ENCODE measurements at regions not wholly inside any gene's neighbourhood (a gene's known extent, or its start where the extent isn't known, plus 50 kb on each side); places are given as distances from the start of the nearest gene placed in this dataset.

DNA sequence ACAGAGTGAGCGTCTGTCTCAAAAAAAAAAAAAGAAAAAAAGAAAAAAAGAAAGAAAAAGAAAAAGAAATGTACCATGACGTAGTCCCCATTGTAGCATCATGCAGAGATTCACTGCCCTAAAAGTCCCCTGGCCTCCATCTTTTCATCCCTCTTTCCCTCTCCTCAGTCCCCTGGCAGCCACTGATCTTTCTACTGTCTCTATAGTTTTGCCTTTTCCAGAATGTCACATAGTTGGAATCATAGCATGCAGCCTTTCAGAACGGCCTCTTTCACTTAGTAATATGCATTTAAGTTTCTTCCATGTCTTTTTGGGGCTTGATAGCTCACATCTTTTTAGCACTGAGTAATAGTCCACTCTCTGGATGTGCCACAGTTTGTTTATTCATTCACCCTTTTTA is 60.5 kb upstream of the NCOR2 start:
- DNase-seq, result no peak

DNA sequence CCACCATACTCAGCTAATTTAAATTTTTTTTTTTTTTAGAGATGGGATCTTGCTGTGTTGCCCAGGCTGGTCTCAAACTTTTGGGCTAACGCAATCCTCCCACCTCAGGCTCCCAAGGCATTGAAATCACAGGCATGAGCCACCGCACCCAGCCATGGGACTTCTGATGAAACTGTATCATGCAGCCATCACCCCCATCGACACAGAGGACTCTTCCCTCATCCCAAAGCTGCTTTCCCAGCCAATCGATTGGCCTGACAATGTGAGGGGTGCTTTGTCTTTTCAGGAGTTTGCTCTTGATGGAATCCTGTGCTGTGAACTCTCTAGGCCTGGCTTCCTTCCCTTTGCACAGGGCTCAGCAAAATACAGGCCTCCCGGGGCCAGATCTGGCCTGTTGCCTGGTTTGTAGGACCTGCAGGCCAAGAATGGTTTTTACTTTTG is 59.6 kb upstream of the NCOR2 start:
- no peak for DNase-seq

DNA sequence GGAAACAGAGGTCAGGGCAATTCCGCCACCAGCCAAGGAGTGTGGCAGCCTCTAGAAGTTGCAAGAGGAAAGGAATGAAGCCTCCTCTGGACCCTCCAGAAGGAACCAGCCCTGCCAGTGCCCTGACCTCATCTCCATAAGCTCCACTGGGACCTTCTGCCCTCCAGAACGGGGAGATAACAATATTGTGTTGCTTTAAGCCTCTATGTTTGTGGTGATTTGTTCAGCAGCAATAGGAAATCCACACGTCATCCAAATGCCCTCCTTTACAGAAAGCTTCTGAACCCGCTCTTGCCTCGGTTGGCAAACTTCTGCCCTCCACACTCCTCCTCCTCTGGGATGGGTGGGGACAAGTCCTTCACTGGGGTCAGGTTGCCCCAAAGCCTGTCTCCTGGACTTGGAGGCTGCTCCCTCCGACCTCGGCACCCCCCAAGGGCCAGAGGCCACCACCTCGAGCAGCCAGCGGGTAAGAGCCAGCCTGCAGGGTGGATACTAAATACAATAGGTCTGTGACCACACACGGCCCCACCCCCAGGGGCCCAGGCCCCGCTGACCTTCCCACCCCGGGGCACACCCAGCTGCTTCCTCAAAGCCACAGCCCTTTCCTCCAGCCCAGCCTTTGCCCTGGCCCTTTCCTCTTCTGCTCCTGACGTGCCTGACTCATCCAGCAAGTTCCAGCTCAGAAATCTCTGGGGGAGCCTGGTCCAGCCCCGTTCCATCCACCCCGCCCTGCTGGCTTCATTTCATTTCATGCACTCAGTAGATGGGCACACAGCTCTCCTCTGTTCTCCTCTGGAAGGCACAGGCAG is 58.7 kb upstream of the NCOR2 start:
- peak; percentile 70 for DNase-seq

DNA sequence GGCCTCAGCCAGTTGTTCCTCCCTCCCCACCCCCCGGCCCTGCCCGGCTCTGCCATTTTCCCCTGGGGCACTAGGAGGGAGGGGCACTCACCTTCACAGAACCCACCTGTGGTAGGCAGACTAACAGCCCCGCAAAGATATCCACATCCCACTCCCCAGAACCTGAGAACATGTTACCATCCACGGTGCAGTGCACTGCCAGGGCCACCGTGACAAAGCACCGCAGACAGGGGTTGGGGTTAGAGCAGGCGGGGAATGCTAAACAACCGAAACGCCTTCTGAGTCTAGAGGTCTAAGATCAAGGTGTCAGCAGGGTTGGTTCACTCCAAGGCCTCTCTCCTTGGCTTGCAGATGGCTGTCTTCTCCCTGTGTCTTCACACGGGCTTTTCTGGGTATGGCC is 57.4 kb upstream of the NCOR2 start:
- no peak for DNase-seq

DNA sequence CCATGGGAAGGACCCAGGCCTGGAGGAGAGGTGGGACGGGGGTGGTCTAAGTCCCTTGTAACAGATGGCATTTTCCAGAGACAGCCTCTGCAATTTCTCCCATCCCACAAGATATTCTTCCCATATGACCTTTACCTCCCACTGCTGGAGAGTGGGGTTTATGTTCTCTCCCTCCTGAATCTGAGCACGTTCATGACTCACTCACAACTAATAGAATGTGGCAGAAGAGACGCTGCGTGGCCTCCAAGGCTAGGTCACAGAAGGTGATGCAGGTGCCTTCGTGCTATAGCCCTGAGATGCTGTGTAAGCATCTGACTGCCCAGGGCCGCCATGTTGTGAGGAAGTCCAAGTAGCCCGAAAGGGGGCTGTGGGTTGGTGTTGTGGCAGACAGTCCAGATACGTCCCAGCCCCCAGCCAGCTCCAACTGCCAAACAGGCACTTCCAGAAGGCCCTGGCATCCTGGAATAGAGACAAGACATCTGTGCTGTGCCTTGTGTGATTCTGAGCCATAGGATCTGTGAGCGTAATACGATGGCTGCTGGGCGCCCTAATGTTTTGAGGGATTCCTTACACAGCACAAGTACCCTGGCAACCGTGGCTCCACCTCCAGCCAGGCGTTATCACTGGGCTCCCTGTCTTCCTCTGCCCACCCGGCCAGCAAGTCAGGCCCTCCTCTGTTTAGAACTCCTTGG is 56.1 kb upstream of the NCOR2 start:
- DNase-seq, result no peak

DNA sequence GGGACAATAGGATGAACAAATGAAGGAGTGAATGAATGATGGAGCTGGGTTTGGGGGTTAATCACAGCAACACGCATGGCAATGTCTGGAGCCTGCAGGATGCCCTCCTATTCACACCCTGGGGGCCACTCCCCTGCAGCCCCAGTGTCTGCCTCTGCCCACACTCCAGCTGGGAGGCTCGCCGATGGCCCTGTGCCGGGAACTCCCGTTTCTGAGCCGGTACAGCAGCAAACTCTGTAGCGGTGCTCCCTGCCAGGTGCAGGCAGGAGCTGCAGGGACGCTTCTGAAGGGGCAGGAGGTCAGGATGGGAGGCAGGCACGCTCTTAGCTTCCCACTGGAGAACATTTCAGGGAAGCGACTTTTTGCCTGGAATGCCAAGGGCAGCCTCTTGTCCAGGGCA is 55.4 kb upstream of the NCOR2 start:
- no peak for DNase-seq

DNA sequence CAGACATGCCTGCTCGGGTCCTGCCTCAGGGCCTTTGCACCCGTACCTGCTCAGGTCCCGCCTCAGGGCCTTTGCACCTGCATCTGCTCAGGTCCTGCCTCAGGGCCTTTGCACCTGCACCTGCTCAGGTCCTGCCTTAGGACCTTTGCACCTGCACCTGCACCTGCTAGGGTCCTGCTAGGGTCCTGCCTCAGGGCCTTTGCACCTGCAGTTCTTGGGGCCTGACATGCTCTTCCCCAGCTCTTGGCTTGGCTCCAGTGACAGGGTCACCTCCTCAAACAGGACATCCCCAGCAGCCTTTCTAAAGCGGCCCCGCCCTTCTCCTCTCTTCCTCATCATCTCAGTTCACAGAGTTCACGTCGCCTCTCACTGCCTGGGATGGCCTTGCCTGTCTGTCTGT is 54.9 kb upstream of the NCOR2 start:
- DNase-seq, result no peak

DNA sequence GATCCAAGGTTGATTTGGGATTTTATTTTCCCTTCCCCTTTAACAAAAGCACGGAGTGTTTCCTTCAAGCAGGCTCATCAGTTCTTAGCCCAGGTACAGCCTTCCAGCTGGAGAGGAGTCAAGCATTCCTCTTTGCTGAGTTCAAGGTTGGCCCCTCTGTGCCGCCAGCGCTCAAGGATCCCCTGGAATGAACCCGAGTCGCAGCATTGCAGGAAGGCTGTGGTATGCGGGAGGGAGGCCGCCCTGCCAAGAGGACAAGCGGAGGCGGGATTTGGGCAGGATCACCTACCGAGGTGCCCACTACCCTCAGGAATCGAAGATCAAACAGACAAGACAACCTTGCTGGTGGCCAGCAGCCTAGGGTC is 53.9 kb upstream of the NCOR2 start:
- peak; percentile 29 for DNase-seq

DNA sequence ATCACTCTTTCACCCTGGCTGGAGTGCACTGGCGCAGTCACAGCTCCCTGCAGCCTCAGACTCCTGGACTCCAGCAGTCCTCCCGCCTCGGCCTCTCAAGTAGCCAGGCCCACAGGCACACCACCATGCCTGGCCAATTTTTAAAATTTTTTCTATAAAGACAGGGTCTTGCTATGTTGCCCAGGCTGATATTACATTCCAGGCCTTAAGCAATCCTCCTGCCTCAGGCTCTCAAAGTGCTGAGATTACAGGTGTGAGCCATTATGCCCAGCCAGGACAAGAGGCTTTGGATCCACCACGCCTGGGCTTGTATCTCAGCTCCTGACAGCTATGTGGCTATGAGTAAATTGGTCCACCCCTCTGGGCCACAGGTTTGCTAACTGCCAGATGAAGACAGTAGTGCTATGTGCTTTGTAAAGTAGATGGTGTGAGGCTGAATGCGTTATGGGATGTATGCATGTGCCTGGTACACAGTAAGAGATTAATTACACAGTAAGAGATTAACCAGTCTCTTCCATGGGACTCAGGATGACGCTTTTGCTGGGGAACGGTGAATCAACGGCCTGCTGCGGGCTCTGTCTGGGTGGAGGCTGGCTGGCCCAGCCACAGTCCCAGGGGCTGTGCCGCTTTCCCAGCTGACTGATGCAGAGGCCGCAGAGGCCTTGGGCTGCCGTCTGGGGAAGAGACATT is 53.3 kb upstream of the NCOR2 start:
- peak; percentile 17 for DNase-seq

DNA sequence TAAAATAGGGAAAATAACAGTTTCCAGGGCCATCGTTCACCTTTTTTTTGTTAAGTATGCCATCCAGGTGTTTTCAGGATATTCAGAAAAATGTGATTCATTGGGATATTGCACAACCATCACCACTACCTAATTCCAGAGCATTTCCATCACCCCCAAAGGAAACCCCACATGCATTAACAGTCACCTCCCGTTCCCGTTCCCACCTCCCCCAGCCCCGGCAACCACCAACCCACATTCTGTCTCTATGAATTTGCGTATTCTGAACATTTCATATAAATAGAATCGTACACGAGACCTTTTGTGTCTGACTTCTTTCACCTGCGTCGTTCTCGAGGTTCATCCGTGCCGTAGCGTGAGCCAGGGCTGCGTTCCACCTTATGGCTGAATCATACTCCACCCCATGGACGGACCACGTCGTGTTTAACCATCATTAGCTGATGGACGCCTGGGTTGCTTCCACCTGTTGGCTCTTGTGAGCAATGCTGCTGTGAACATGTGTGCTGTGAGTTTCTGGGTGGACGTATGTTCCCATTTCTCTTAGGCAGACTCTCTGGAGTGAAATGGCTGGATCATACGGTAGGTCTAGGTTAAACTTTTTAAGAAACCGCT is 51.0 kb upstream of the NCOR2 start:
- no peak for DNase-seq

DNA sequence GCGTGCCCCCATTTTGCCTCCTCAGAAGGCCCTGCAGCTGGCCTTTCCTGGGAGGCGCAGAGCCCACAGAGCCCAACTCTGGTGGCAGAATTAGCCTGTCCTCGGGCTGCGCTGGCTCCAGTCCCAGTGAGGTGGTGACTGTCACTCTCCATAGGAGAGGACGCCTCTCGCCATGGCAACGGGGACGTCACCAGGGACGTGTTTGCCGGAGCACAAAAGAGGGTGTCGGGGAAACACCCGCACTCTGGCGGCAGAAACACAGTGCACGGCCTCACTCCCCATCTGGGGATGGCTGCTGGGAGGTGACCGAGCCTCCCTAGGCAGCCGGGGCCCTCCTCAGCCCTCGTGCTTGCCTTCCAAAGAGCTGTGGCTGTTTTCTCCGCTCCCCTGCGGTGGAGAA is 50.2 kb upstream of the NCOR2 start:
- no peak for DNase-seq
